Erythroblast (primary cell): ENCODE measurements at regions not wholly inside any gene's neighbourhood (a gene's known extent, or its start where the extent isn't known, plus 50 kb on each side); places are given as distances from the start of the nearest gene placed in this dataset.

ENCODE experiments used
- GATA1 ChIP-seq: IDR thresholded peaks from 2 replicates; pipeline ENCODE4 v1.6.1; 2011; ENCODE audit warnings: low read depth, mild to moderate bottlenecking, control low read depth, low read length, moderate library complexity
- POLR2A ChIP-seq: IDR thresholded peaks from 2 replicates; pipeline ENCODE4 v1.6.1; 2011; ENCODE audit warnings: mild to moderate bottlenecking, low read length

- TF ChIP-seq POLR2A (no peak), GATA1 (no peak)
Observed at GRCh38 chr10:84589526-84590205, 261.3 kb downstream of the CCSER2 start.
